GM12892 (cell line): ENCODE measurements at regions not wholly inside any gene's neighbourhood (a gene's known extent, or its start where the extent isn't known, plus 50 kb on each side); places are given as distances from the start of the nearest gene placed in this dataset.

Experiments used
- DNase-seq: peaks from one replicate; pipeline ENCODE4 v3.0.0; 2011; ENCODE audit not compliant: insufficient read length
- FAIRE-seq: peaks from 2 replicates; lab custom pipeline; 2011; peaks lifted over from hg19 to GRCh38; lab: Jason Lieb, UNC
- POLR2A ChIP-seq: IDR thresholded peaks from 2 replicates; pipeline ENCODE4 v1.6.1; 2011; ENCODE audit warnings: low read depth, low read length, control low read depth
- POLR2AphosphoS5 ChIP-seq: IDR thresholded peaks from 2 replicates; pipeline ENCODE4 v1.6.1; 2011; ENCODE audit warnings: low read depth, low read length, control low read depth
- TAF1 ChIP-seq: IDR thresholded peaks from 2 replicates; pipeline ENCODE4 v1.6.1; 2011; ENCODE audit warnings: low read depth, mild to moderate bottlenecking, control low read depth, low read length, borderline replicate concordance

GRCh38 chr6:154682633-154683125 is 50.5 kb upstream of the SCAF8 start:
- no peak for TF ChIP-seq TAF1
- TF ChIP-seq POLR2A, result no peak
- no peak for TF ChIP-seq POLR2AphosphoS5
- DNase-seq (no peak), FAIRE-seq (peak; percentile 44)
